ENCODE measurements at regions not wholly inside any gene's neighbourhood (a gene's known extent, or its start where the extent isn't known, plus 50 kb on each side); places are given as distances from the start of the nearest gene placed in this dataset.

DNA sequence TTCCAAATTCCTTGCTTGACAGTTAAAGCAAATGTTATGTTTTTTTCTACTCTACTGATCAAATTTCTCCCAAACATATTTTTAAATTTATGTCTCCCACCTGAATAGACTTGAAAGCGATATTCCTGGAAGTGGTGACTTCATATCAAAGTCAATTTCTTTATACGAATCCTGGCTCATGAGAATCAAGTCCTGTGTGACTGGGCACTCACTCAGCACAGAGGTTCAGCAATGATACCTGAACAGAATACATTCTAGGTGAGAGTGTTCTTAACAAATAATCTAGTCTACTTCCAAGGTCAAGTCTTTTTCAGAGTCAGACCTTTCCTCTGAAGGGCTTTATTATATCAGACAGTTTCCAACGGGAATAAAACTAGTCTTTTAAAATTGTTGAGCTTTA is 1070.6 kb downstream of the TRHDE start:
- H3K4me3 ChIP-seq (ENCODE audit: low read length in 3 of 3), result no peak overlapping the region
- H3K4me1 ChIP-seq (ENCODE audit: control insufficient read depth in 3 of 3, insufficient read depth in 3 of 3, low read length in 3 of 3), result no peaks in the 10 kb centered on the region
- H3K9ac ChIP-seq (ENCODE audit: low read depth in 1 of 3, low read length in 3 of 3), result no peak overlapping the region
- H3K36me3 ChIP-seq (ENCODE audit: control insufficient read depth in 3 of 3, insufficient read depth in 3 of 3, low read length in 3 of 3), result no peaks in the 10 kb centered on the region
- H3K27ac ChIP-seq (ENCODE audit: low read depth, low read length), result no peak overlapping the region
- H3K9me3 ChIP-seq (ENCODE audit: control insufficient read depth in 3 of 3, low read length in 3 of 3), result no peaks in the 10 kb centered on the region
- H3K27me3 ChIP-seq (ENCODE audit: control insufficient read depth in 3 of 3, insufficient read depth in 3 of 3, low read length in 3 of 3), result no peaks in the 10 kb centered on the region

DNA sequence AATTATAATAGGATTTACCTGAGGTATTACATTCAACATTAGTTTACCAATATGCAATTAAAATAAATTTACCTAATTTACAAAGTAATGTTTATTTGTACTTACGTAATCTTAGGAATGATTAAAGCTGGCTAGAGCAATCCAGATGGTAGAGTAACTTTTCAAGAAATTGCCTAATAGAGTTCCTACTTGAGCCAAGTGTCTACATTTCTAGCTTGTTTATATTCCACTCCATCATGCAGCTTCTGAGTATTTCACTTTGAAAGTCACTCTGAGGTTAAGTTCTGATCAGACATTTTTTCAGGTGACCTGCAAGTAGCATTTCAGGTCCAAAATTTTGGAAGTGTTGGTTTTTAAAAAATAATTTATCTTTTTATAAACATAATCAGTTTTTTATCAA is 1080.7 kb downstream of the TRHDE start:
- H3K9ac ChIP-seq (ENCODE audit: low read depth in 1 of 3, low read length in 3 of 3), result no peak overlapping the region
- no peaks in the 10 kb centered on the region for H3K36me3 ChIP-seq (ENCODE audit: control insufficient read depth in 3 of 3, insufficient read depth in 3 of 3, low read length in 3 of 3)
- H3K9me3 ChIP-seq (ENCODE audit: control insufficient read depth in 3 of 3, low read length in 3 of 3), result no peaks in the 10 kb centered on the region
- H3K27ac ChIP-seq (ENCODE audit: low read depth, low read length), result no peak overlapping the region
- H3K27me3 ChIP-seq (ENCODE audit: control insufficient read depth in 3 of 3, insufficient read depth in 3 of 3, low read length in 3 of 3), result no peaks in the 10 kb centered on the region
- no peaks in the 10 kb centered on the region for H3K4me1 ChIP-seq (ENCODE audit: control insufficient read depth in 3 of 3, insufficient read depth in 3 of 3, low read length in 3 of 3)
- no peak overlapping the region for H3K4me3 ChIP-seq (ENCODE audit: low read length in 3 of 3)

DNA sequence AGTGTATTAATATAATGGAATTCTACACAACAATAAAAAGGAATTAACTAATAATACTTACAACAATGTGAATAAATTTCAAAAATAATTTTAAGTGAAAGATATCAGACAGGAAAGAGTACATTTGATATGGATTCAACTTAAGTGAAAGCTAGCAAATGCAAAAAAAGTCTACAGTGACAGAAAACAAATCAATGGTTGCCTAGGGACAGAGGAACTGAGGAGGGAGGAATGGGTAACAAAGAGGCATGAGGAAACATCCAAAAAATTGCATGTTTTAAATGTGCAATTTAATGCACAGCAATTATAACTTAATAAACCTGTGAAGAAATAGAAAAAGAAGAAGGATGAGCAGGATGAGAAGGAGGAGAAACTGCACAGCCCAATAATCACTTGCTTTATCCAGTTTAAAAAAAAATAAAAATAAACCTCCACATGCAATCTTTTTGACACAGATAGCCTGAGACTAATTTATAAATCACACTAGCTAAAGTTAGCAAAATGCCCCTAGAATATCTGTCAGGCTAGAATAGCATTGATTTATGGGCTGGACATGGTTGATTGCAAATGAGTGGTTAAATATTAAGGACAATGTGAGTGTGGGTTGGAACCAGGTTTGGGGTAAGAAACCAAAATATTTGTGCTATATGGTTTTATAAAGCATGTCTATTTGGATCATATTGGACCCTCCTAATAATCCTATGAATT is 1089.1 kb downstream of the TRHDE start:
- no peak overlapping the region for H3K27ac ChIP-seq (ENCODE audit: low read depth, low read length)
- no peak overlapping the region for H3K4me3 ChIP-seq (ENCODE audit: low read length in 3 of 3)
- H3K4me1 ChIP-seq (ENCODE audit: control insufficient read depth in 3 of 3, insufficient read depth in 3 of 3, low read length in 3 of 3), result no peaks in the 10 kb centered on the region
- H3K9ac ChIP-seq (ENCODE audit: low read depth in 1 of 3, low read length in 3 of 3), result no peak overlapping the region
- H3K9me3 ChIP-seq (ENCODE audit: control insufficient read depth in 3 of 3, low read length in 3 of 3), result no peaks in the 10 kb centered on the region
- H3K36me3 ChIP-seq (ENCODE audit: control insufficient read depth in 3 of 3, insufficient read depth in 3 of 3, low read length in 3 of 3), result no peaks in the 10 kb centered on the region
- H3K27me3 ChIP-seq (ENCODE audit: control insufficient read depth in 3 of 3, insufficient read depth in 3 of 3, low read length in 3 of 3), result no peaks in the 10 kb centered on the region

DNA sequence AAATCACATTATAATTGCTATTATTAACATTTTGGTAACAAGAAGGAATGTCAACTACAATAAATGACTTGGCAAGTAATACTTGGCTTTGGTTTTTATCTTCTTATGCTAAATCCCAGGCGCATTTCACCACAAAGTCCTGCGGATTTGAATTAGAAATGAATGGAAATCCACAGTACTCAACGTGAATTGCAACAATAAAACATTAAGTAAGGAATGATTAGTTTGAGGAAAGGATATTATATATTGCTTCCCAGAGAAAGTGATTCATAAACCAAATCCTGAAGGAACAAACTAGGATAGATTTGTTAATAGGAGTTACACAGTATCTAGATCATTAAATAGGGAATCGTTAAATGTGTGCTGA is 1089.7 kb downstream of the TRHDE start:
- no peak overlapping the region for H3K27ac ChIP-seq (ENCODE audit: low read depth, low read length)
- H3K4me1 ChIP-seq (ENCODE audit: control insufficient read depth in 3 of 3, insufficient read depth in 3 of 3, low read length in 3 of 3), result no peaks in the 10 kb centered on the region
- H3K9ac ChIP-seq (ENCODE audit: low read depth in 1 of 3, low read length in 3 of 3), result no peak overlapping the region
- no peaks in the 10 kb centered on the region for H3K36me3 ChIP-seq (ENCODE audit: control insufficient read depth in 3 of 3, insufficient read depth in 3 of 3, low read length in 3 of 3)
- no peaks in the 10 kb centered on the region for H3K9me3 ChIP-seq (ENCODE audit: control insufficient read depth in 3 of 3, low read length in 3 of 3)
- no peak overlapping the region for H3K4me3 ChIP-seq (ENCODE audit: low read length in 3 of 3)
- no peaks in the 10 kb centered on the region for H3K27me3 ChIP-seq (ENCODE audit: control insufficient read depth in 3 of 3, insufficient read depth in 3 of 3, low read length in 3 of 3)

DNA sequence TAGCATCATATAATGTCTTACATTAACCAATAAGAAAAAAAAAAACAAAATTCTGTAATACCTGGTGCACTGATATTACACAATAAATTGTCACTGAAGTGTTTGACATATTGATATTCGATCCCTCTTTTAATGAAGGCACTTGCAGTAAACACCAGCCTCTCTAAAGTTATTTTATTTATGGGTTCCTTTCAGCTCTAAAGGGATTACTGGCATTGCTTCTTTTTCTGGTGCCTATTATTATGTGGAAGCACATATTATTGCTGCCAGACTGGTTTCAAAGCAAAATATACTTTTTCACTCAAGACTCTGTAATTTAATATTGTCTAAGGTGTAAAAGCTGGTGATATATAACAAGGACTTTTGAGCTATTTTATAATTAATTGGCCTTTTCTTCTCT is 1090.5 kb downstream of the TRHDE start:
- H3K9ac ChIP-seq (ENCODE audit: low read depth in 1 of 3, low read length in 3 of 3), result no peak overlapping the region
- no peaks in the 10 kb centered on the region for H3K36me3 ChIP-seq (ENCODE audit: control insufficient read depth in 3 of 3, insufficient read depth in 3 of 3, low read length in 3 of 3)
- no peaks in the 10 kb centered on the region for H3K9me3 ChIP-seq (ENCODE audit: control insufficient read depth in 3 of 3, low read length in 3 of 3)
- no peak overlapping the region for H3K27ac ChIP-seq (ENCODE audit: low read depth, low read length)
- no peaks in the 10 kb centered on the region for H3K4me1 ChIP-seq (ENCODE audit: control insufficient read depth in 3 of 3, insufficient read depth in 3 of 3, low read length in 3 of 3)
- no peak overlapping the region for H3K4me3 ChIP-seq (ENCODE audit: low read length in 3 of 3)
- H3K27me3 ChIP-seq (ENCODE audit: control insufficient read depth in 3 of 3, insufficient read depth in 3 of 3, low read length in 3 of 3), result no peaks in the 10 kb centered on the region

DNA sequence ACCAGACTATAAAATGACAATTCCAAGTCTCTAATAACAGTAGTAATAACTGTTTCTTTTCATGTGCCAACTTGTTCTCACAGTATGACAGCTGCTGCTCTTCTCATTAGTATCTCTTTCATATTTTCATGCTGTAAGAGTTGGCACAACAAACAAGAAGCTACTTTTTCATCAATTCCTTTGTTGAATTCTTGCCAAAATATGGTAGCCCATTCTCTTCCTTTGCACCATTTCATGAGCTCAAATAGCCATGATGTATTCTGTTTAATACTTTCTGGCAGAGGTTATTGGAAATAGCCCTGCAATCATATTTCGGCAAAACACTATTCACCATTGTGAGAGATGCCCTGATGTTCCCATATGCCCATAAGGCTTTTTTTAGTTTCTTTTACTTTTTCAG is 1100.7 kb downstream of the TRHDE start:
- no peaks in the 10 kb centered on the region for H3K36me3 ChIP-seq (ENCODE audit: control insufficient read depth in 3 of 3, insufficient read depth in 3 of 3, low read length in 3 of 3)

DNA sequence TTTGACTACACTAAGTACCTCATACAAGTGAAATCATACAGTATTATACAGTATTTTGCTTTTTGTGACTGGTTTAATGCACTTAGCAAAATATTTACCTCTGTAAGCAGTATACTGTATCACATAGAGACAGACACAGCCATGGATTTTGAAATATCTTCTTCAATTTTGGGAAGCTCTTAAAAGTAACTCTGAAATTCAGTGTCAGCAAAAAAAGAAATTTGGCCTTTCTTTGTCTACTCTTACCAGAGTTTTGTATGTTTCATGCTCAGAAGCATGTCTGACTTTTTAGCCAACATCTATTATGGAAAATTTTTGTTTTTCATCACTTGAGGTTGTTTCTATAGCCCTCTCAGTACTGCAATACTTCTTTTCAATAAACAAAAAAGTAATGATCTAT is 1102.2 kb downstream of the TRHDE start:
- Histone ChIP-seq H3K4me3 (ENCODE audit: low read length in 3 of 3) (no peak overlapping the region), H3K4me1 (ENCODE audit: control insufficient read depth in 3 of 3, insufficient read depth in 3 of 3, low read length in 3 of 3) (no peaks in the 10 kb centered on the region), H3K27ac (ENCODE audit: low read depth, low read length) (no peak overlapping the region), H3K9me3 (ENCODE audit: control insufficient read depth in 3 of 3, low read length in 3 of 3) (no peaks in the 10 kb centered on the region), H3K9ac (ENCODE audit: low read depth in 1 of 3, low read length in 3 of 3) (no peak overlapping the region), H3K36me3 (ENCODE audit: control insufficient read depth in 3 of 3, insufficient read depth in 3 of 3, low read length in 3 of 3) (no peaks in the 10 kb centered on the region), H3K27me3 (ENCODE audit: control insufficient read depth in 3 of 3, insufficient read depth in 3 of 3, low read length in 3 of 3) (no peaks in the 10 kb centered on the region)

More for the DNA sequence above, 1100.7 kb downstream of the TRHDE start:
- Histone ChIP-seq H3K27me3 (ENCODE audit: control insufficient read depth in 3 of 3, insufficient read depth in 3 of 3, low read length in 3 of 3) (no peaks in the 10 kb centered on the region), H3K4me1 (ENCODE audit: control insufficient read depth in 3 of 3, insufficient read depth in 3 of 3, low read length in 3 of 3) (no peaks in the 10 kb centered on the region), H3K9me3 (ENCODE audit: control insufficient read depth in 3 of 3, low read length in 3 of 3) (no peaks in the 10 kb centered on the region), H3K27ac (ENCODE audit: low read depth, low read length) (no peak overlapping the region), H3K9ac (ENCODE audit: low read depth in 1 of 3, low read length in 3 of 3) (no peak overlapping the region), H3K4me3 (ENCODE audit: low read length in 3 of 3) (no peak overlapping the region)

DNA sequence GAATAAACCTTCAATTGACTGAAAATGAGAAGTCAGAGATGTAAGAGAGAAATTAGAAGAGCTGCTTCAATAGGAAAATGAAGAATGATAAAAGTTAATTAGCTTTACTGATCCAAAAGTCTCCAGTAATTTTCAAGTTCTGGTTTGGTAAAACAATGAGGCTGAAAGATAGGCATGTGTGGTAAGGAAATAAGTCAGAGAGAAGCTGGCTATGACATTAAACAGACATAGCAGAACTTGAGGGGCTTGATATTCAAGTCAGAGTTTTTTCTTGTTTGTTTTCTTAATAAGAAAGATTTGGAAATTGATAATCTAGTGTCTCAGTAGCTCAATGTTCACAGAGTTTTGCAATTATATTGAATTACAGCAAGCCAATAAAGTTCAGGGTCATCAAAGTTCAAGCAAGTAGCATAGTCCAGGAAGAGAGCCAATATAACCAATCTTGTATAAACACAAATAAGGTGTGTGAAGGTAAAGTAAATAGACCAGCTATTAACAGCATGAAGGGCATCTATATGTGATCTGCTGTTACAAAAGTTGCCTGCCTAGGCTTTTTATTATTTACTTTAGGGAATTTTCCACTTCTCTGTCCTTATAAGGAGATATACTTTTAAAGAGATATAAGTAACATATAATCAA is 1111.5 kb downstream of the TRHDE start:
- Histone ChIP-seq H3K27ac (ENCODE audit: low read depth, low read length) (no peak overlapping the region), H3K27me3 (ENCODE audit: control insufficient read depth in 3 of 3, insufficient read depth in 3 of 3, low read length in 3 of 3) (no peaks in the 10 kb centered on the region), H3K9ac (ENCODE audit: low read depth in 1 of 3, low read length in 3 of 3) (no peak overlapping the region), H3K9me3 (ENCODE audit: control insufficient read depth in 3 of 3, low read length in 3 of 3) (no peaks in the 10 kb centered on the region), H3K36me3 (ENCODE audit: control insufficient read depth in 3 of 3, insufficient read depth in 3 of 3, low read length in 3 of 3) (no peaks in the 10 kb centered on the region), H3K4me3 (ENCODE audit: low read length in 3 of 3) (no peak overlapping the region), H3K4me1 (ENCODE audit: control insufficient read depth in 3 of 3, insufficient read depth in 3 of 3, low read length in 3 of 3) (no peaks in the 10 kb centered on the region)

DNA sequence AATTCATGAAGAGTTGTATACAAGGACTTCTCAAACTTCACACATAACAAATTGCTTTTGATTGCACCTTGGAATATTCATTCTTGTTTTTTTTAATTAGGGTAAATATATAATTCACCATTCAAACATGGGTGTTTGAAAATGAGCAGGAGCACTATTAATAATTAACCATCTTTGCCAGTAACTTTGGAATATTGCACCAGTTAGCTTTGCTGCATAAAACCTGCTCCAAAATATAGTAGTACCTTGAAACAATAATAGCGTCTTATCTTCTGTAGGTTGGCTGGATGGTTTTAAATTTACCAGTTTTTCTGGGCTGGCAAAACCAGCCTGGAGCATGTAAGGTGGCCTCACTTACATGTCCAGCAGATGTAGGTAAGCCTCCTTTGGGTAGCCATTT is 1112.4 kb downstream of the TRHDE start:
- Histone ChIP-seq H3K36me3 (ENCODE audit: control insufficient read depth in 3 of 3, insufficient read depth in 3 of 3, low read length in 3 of 3) (no peaks in the 10 kb centered on the region), H3K27ac (ENCODE audit: low read depth, low read length) (no peak overlapping the region), H3K4me3 (ENCODE audit: low read length in 3 of 3) (no peak overlapping the region), H3K4me1 (ENCODE audit: control insufficient read depth in 3 of 3, insufficient read depth in 3 of 3, low read length in 3 of 3) (no peaks in the 10 kb centered on the region), H3K27me3 (ENCODE audit: control insufficient read depth in 3 of 3, insufficient read depth in 3 of 3, low read length in 3 of 3) (no peaks in the 10 kb centered on the region), H3K9me3 (ENCODE audit: control insufficient read depth in 3 of 3, low read length in 3 of 3) (no peaks in the 10 kb centered on the region), H3K9ac (ENCODE audit: low read depth in 1 of 3, low read length in 3 of 3) (no peak overlapping the region)

DNA sequence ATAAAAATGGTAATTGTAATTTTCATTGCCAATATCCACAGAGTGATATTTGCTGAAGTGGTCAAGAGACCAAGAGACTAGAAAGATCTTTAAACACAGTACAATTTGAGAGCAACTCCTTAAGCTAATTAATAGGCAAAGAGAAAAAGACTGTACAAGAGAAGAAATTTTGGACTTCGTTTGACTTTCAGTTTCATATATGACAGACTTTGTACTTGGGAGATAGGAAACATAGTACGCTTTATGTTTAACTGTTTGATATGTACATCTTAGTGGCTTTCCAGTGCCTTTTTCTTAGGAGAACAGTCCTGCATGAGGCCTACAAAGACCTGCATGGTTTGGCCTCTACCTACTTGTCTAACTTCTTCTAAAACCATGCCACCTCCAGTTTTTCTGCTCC is 1118.1 kb downstream of the TRHDE start:
- no peaks in the 10 kb centered on the region for H3K4me1 ChIP-seq (ENCODE audit: control insufficient read depth in 3 of 3, insufficient read depth in 3 of 3, low read length in 3 of 3)
- H3K36me3 ChIP-seq (ENCODE audit: control insufficient read depth in 3 of 3, insufficient read depth in 3 of 3, low read length in 3 of 3), result no peaks in the 10 kb centered on the region
- no peaks in the 10 kb centered on the region for H3K9me3 ChIP-seq (ENCODE audit: control insufficient read depth in 3 of 3, low read length in 3 of 3)
- no peak overlapping the region for H3K27ac ChIP-seq (ENCODE audit: low read depth, low read length)
- no peaks in the 10 kb centered on the region for H3K27me3 ChIP-seq (ENCODE audit: control insufficient read depth in 3 of 3, insufficient read depth in 3 of 3, low read length in 3 of 3)
- H3K9ac ChIP-seq (ENCODE audit: low read depth in 1 of 3, low read length in 3 of 3), result no peak overlapping the region
- no peak overlapping the region for H3K4me3 ChIP-seq (ENCODE audit: low read length in 3 of 3)

Data from skeletal muscle tissue (tissue), 3 donors.